Eye (tissue), 1 donor: ENCODE measurements at regions not wholly inside any gene's neighbourhood (a gene's known extent, or its start where the extent isn't known, plus 50 kb on each side); places are given as distances from the start of the nearest gene placed in this dataset.
A peak's percentile ranks its signal among the peaks of the same experiment; 100 is the strongest.

Experiments
- DNase-seq: peaks from one replicate; pipeline ENCODE4 v3.0.0-alpha.2; 2015

GRCh38 chr6:139430899-139431601 lies 56.6 kb upstream of the CITED2 start:
- DNase-seq = no peak

GRCh38 chr6:139429580-139430145 lies 55.2 kb upstream of the CITED2 start:
- peak; percentile 29 for DNase-seq

GRCh38 chr6:139427199-139427598 lies 52.8 kb upstream of the CITED2 start:
- DNase-seq = no peak

- no peak for DNase-seq
Measured at GRCh38 chr6:139426795-139427194, 52.3 kb upstream of the CITED2 start.

GRCh38 chr6:139425780-139426179 lies 51.3 kb upstream of the CITED2 start:
- no peak for DNase-seq

DNA sequence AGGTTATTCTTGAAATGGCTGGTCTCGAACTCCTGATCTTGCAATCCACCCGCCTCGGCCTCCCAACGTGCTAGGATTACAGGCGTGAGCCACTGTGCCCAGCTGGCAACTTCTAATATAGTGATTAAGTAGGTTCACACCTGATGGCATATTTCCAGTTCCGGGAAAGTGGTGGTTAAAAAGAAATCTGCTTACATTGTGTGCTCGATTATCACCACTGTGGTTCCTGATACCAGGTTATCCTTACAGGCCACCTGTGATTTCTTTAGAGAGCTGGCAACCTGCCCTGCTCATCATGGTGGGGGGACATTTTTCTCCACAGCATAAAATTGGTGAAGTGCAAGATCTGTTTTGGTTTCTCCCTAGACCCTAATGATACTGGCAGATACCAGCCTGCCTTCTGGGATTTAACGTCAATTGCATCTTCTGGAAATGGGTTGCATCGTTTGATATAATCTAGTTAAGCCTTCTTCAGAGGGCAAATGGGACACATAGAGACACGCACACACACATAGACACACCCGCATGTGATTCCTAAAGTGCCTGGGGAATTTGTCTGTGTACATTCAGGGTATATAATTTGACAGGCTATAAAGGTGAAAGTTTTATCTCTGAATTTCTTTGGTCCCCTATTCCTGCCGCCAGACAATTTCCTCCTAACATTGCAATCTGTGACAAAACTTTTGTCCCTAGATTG lies 49.7 kb upstream of the CITED2 start:
- DNase-seq = no peak
